ENCODE measurements at regions not wholly inside any gene's neighbourhood (a gene's known extent, or its start where the extent isn't known, plus 50 kb on each side); places are given as distances from the start of the nearest gene placed in this dataset.
A peak's percentile ranks its signal among the peaks of the same experiment; 100 is the strongest.
"Not testable (repeated sequence)": the region's sequence is repeated elsewhere in the genome, so short reads cannot be mapped to it uniquely, and the experiment has no call there.

- TF ChIP-seq, protein P1, sequence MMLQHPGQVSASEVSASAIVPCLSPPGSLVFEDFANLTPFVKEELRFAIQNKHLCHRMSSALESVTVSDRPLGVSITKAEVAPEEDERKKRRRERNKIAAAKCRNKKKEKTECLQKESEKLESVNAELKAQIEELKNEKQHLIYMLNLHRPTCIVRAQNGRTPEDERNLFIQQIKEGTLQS (IDR thresholded peaks at IDR 0.05; ENCODE audit: insufficient read depth, low read depth, low read length), result no peak
- no peak for TF ChIP-seq EZH2 (IDR thresholded peaks at IDR 0.05; ENCODE audit: low read depth, low read length, severe bottlenecking)
- no peak for TF ChIP-seq SIRT6 (IDR thresholded peaks at IDR 0.05; ENCODE audit: low read length)
- TF ChIP-seq SIX5 (IDR thresholded peaks at IDR 0.05; ENCODE audit: low read depth, low read length), result no peak
- TF ChIP-seq RNF2 (IDR thresholded peaks at IDR 0.05; ENCODE audit: borderline replicate concordance, low read depth, low read length, missing control alignments, poor library complexity, severe bottlenecking), result no peak
- TF ChIP-seq TBP (IDR thresholded peaks at IDR 0.05; ENCODE audit: low read depth, low read length), result no peak
- no peak for TF ChIP-seq GTF2F1 (IDR thresholded peaks at IDR 0.05; ENCODE audit: borderline replicate concordance, low read depth, low read length)
These were observed 167.7 kb downstream of the DDX1 start (continued) for GRCh38 chr2:15759385-15759784.

DNA sequence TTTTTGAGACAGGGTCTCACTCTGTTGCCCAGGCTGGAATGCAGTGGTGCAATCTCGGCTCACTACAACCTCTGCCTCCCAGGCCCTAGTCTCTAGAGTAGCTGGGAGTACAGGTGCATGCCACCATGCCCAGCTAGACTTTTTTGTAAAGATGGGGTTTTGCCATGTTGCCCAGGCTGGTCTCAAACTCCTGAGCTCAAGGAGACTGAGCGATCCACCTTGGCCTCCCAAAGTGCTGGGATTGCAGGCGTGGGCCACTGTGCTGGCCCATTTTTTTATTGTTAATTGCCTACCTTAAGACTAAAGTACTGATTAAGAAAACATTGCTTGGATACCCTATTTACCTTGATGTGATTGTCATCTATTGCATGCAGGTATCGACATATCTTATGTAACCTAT, 168.1 kb downstream of the DDX1 start:
- H4K91ac ChIP-seq (replicated peaks; ENCODE audit: insufficient read length, low read length); H3K18ac ChIP-seq (ENCODE audit: extremely low read depth, low read length); H2BK15ac ChIP-seq (ENCODE audit: low read length); H3K27me3 ChIP-seq (replicated peaks in 1 of 4; ENCODE audit: control insufficient read depth in 3 of 4, extremely low read depth in 1 of 4, insufficient read depth in 3 of 4, low read length in 3 of 4); H3K9me3 ChIP-seq (ENCODE audit: insufficient read depth in 2 of 2, low read depth in 1 of 2, low read length in 1 of 2); H2AFZ ChIP-seq (ENCODE audit: low read length); H2AK5ac ChIP-seq (ENCODE audit: low read depth, low read length); H3K56ac ChIP-seq (replicated peaks; ENCODE audit: insufficient read length, low read depth, low read length); H3K23me2 ChIP-seq (ENCODE audit: low read depth, low read length); H4K8ac ChIP-seq (ENCODE audit: extremely low read depth, insufficient read depth, low read length); H4K5ac ChIP-seq (ENCODE audit: insufficient read length, low read depth, low read length); H3K4me3 ChIP-seq (ENCODE audit: extremely low read depth in 1 of 4, insufficient read depth in 2 of 4, low read depth in 3 of 4, low read length in 4 of 4); H3K23ac ChIP-seq (ENCODE audit: insufficient read length); H3K27ac ChIP-seq (ENCODE audit: low read depth, low read length); H3K14ac ChIP-seq (ENCODE audit: insufficient read length); FAIRE-seq; H3K4ac ChIP-seq (replicated peaks; ENCODE audit: insufficient read length, low read depth, low read length); H2BK5ac ChIP-seq (ENCODE audit: low read depth, low read length); H2BK12ac ChIP-seq (ENCODE audit: low read depth, low read length); H3K4me2 ChIP-seq (ENCODE audit: insufficient read depth in 1 of 2, low read depth in 2 of 2, low read length in 2 of 2); H4K20me1 ChIP-seq (replicated peaks in 1 of 2; ENCODE audit: control insufficient read depth in 1 of 2, insufficient read depth in 2 of 2, low read length in 2 of 2); H3K4me1 ChIP-seq (replicated peaks in 1 of 4; ENCODE audit: control insufficient read depth in 3 of 4, insufficient read depth in 4 of 4, low read length in 3 of 4); H3K79me2 ChIP-seq (ENCODE audit: control insufficient read depth in 1 of 2, insufficient read depth in 2 of 2, low read length in 2 of 2); H2BK20ac ChIP-seq (ENCODE audit: low read length); H2BK120ac ChIP-seq (replicated peaks; ENCODE audit: low read depth, low read length); H3K79me1 ChIP-seq (ENCODE audit: low read depth, low read length); H3K9ac ChIP-seq (replicated peaks in 1 of 4; ENCODE audit: extremely low read depth in 1 of 4, low read depth in 3 of 4, low read length in 3 of 4); H3K36me3 ChIP-seq (ENCODE audit: control insufficient read depth in 2 of 4, insufficient read depth in 4 of 4, low read length in 3 of 4): not testable (repeated sequence)
- CTCF ChIA-PET (ENCODE audit: partially characterized antibody), result interaction anchor here (0.7 to 3.2 kb wide), 10 partner anchors 8 to 126 kb away, joined by 3 to 29 read pairs (median 4); no protein-coding TSS in a partner anchor
- POLR2A ChIA-PET (ENCODE audit: partially characterized antibody), result interaction anchor here (0.5 to 0.9 kb wide), 2 partner anchors 9 to 11 kb away, joined by 3 read pairs; no protein-coding TSS in a partner anchor
- DNase-seq (ENCODE audit: low read depth in 1 of 2, low spot score in 2 of 2), result peak in 1 of 2 experiments; percentile 16
- 96% methylated on average over 4 of the region's 4 CpGs; no CpG with 5 or more reads in 1 of the 2 experiments for WGBS, 2 experiments (ENCODE audit: extremely low coverage in 1 of 2, insufficient coverage in 1 of 2, insufficient read length in 1 of 2, insufficient replicate concordance in 2 of 2, low coverage in 1 of 2, low lambda C conversion rate in 2 of 2, missing lambda C conversion rate in 1 of 2)
